GM13977 (cell line): ENCODE measurements at regions not wholly inside any gene's neighbourhood (a gene's known extent, or its start where the extent isn't known, plus 50 kb on each side); places are given as distances from the start of the nearest gene placed in this dataset.

Experiments
- DNase-seq: peaks from one replicate; pipeline ENCODE4 v3.0.0; 2012; ENCODE audit warnings: low spot score
- CTCF ChIP-seq: IDR thresholded peaks from 2 replicates; pipeline ENCODE4 v1.5.1; 2012; ENCODE audit warnings: mild to moderate bottlenecking, control low read depth; ENCODE audit not compliant: insufficient read depth; ENCODE audit errors: extremely low read depth, missing control alignments
- in situ Hi-C: fragments of 300-500 bp; cut with MboI; formaldehyde crosslinking; loops from one replicate; pipeline ENCODE4 v1.12.0; 2022; ENCODE audit warnings: low sequenced_read_pairs, low pct_unique_long_range_greater_than_20kb, mixed read lengths, inconsistent platforms; ENCODE audit not compliant: unreplicated experiment

GRCh38 chr18:42475157-42475556, 520.1 kb downstream of the PIK3C3 start:
- no peak for DNase-seq
- in situ Hi-C loops: no loop called here
- TF ChIP-seq CTCF: no peak

GRCh38 chr18:42477267-42477666, 522.2 kb downstream of the PIK3C3 start:
- in situ Hi-C loops: no loop called here
- no peak for TF ChIP-seq CTCF
- no peak for DNase-seq

GRCh38 chr18:42480441-42480840, 525.4 kb downstream of the PIK3C3 start:
- no peak for TF ChIP-seq CTCF
- in situ Hi-C loops: no loop called here
- DNase-seq: no peak

- in situ Hi-C loops: no loop called here
- TF ChIP-seq CTCF: no peak
- no peak for DNase-seq
Measured at GRCh38 chr18:42484648-42485047, 529.6 kb downstream of the PIK3C3 start.

GRCh38 chr18:42486271-42486670, 531.2 kb downstream of the PIK3C3 start:
- no peak for DNase-seq
- in situ Hi-C loops: no loop called here
- no peak for TF ChIP-seq CTCF

GRCh38 chr18:42508683-42509296, 553.8 kb downstream of the PIK3C3 start:
- DNase-seq: no peak
- no peak for TF ChIP-seq CTCF
- in situ Hi-C loops: no loop called here
